K562 (cell line): ENCODE measurements at regions not wholly inside any gene's neighbourhood (a gene's known extent, or its start where the extent isn't known, plus 50 kb on each side); places are given as distances from the start of the nearest gene placed in this dataset.

Source experiments
- ATAC-seq: fragments of 200-7000 bp; cut with Tn5 transposase; 3 replicates; pipeline ENCODE4 v1.9.1; 2020; ENCODE audit warnings: moderate library complexity
- BruUV-seq: library from RNA; stranded (reverse); fragments of 400-500 nt; replicated peaks from 2 replicates; lab custom pipeline; 2021; lab: Mats Ljungman, UMichigan
- CTCF ChIA-PET: fragments of 300-600 bp; formaldehyde crosslinking; extraction: SDS; loops from one replicate; lab custom pipeline; 2021; ENCODE audit warnings: low intra/inter-chr PET ratio; lab: Yijun Ruan, JAX
- POLR2A ChIA-PET: fragments of 300-600, 350-650 bp; sonication (Branson Sonifier 250); formaldehyde crosslinking; extraction: SDS; loops from one replicate; lab custom pipeline; 2021; ENCODE audit warnings: antibody characterized with exemption, inconsistent platforms; lab: Yijun Ruan, JAX
- DNase-seq, 4 experiments: peaks; one replicate each; pipeline versions ENCODE4 v3.0.0 to v3.0.0-alpha.2; 2011 to 2018; ENCODE audit warnings: low spot score in 3 of 4, mixed read lengths in 3 of 4; ENCODE audit errors: extremely low read depth in 1 of 4
- FAIRE-seq: peaks from 2 replicates; lab custom pipeline; 2011; peaks lifted over from hg19 to GRCh38; lab: Jason Lieb, UNC
- H2AFZ ChIP-seq: 2 replicates; pipeline ENCODE4 v1.6.0; 2011; ENCODE audit warnings: low read depth, low read length, control low read depth, inconsistent platforms
- H3K27ac ChIP-seq: fragments of 200-600 bp; 3 replicates; pipeline ENCODE4 v1.8.0; 2011; ENCODE audit warnings: low read depth, mild to moderate bottlenecking, control low read depth, inconsistent platforms, low read length, moderate library complexity, mixed read lengths; ENCODE audit errors: extremely low read depth
- H3K27me3 ChIP-seq, 2 experiments: fragments of 300-600 bp in 1 of 2; 2 replicates in 1 of 2; 3 replicates in 1 of 2; pipeline versions ENCODE4 v1.6.0 to v1.8.0; 2011; ENCODE audit warnings: inconsistent platforms in 2 of 2, low read length in 2 of 2, mild to moderate bottlenecking in 1 of 2, mixed read lengths in 1 of 2, moderate library complexity in 1 of 2; ENCODE audit not compliant: control insufficient read depth in 2 of 2, insufficient read depth in 2 of 2
- H3K36me3 ChIP-seq: fragments of 300-600 bp; 3 replicates; pipeline ENCODE4 v1.8.0; 2011; ENCODE audit warnings: mild to moderate bottlenecking, low read length, inconsistent platforms; ENCODE audit not compliant: control insufficient read depth, insufficient read depth
- H3K4me1 ChIP-seq, 2 experiments: fragments of 200-600 bp in 1 of 2; replicated peaks in 1 of 2; 2 replicates in 1 of 2; 3 replicates in 1 of 2; pipeline versions ENCODE4 v1.5.1 to v1.8.0; 2011; ENCODE audit warnings: inconsistent platforms in 2 of 2, low read length in 2 of 2, mild to moderate bottlenecking in 1 of 2, mixed read lengths in 1 of 2, moderate library complexity in 1 of 2; ENCODE audit not compliant: control insufficient read depth in 2 of 2, insufficient read depth in 2 of 2
- H3K4me2 ChIP-seq: 2 replicates; pipeline ENCODE4 v1.6.1; 2011; ENCODE audit warnings: low read length, control low read depth, inconsistent platforms, mixed read lengths; ENCODE audit not compliant: insufficient read depth
- H3K4me3 ChIP-seq: fragments of 200-600 bp; sonication (generic), shearing (Covaris generic); 2 replicates; pipeline ENCODE4 v1.5.1; 2016; ENCODE audit warnings: control low read depth, inconsistent platforms
- H3K79me2 ChIP-seq: fragments of 200-600 bp; 3 replicates; pipeline ENCODE4 v1.8.0; 2011; ENCODE audit warnings: low read length, inconsistent platforms; ENCODE audit not compliant: control insufficient read depth, insufficient read depth
- H3K9ac ChIP-seq, 2 experiments: 2 replicates each; pipeline versions ENCODE4 v1.6.0 to v1.6.1; 2011; ENCODE audit warnings: low read depth in 2 of 2, low read length in 2 of 2, control low read depth in 1 of 2, inconsistent platforms in 1 of 2, mild to moderate bottlenecking in 1 of 2, mixed read lengths in 1 of 2; ENCODE audit not compliant: insufficient read depth in 1 of 2
- H3K9me1 ChIP-seq: one replicate; pipeline ENCODE4 v1.6.0; 2011; ENCODE audit warnings: inconsistent platforms, mild to moderate bottlenecking, low read length, moderate library complexity; ENCODE audit not compliant: control insufficient read depth, insufficient read depth
- H3K9me3 ChIP-seq: replicated peaks from 2 replicates; pipeline ENCODE4 v1.5.1; 2011; ENCODE audit warnings: low read depth, low read length, inconsistent platforms; ENCODE audit not compliant: control insufficient read depth, insufficient read depth
- H4K20me1 ChIP-seq: replicated peaks from 2 replicates; pipeline ENCODE4 v1.6.1; 2011; ENCODE audit warnings: low read length, inconsistent platforms, mixed read lengths; ENCODE audit not compliant: control insufficient read depth, insufficient read depth
- BCL6 ChIP-seq: fragments of 250-450 bp; sonication (Bioruptor Pico); IDR thresholded peaks from 2 replicates; pipeline ENCODE4 v1.4.0; 2020
- CREM ChIP-seq: IDR thresholded peaks from 2 replicates; pipeline ENCODE4 v1.6.1; 2014; ENCODE audit warnings: antibody characterized with exemption, low read depth
- FOXP1 ChIP-seq: sonication (generic); formaldehyde crosslinking; IDR thresholded peaks from 2 replicates; pipeline ENCODE4 v1.8.0; 2022; ENCODE audit warnings: mild to moderate bottlenecking, missing genetic modification reagents
- HDAC2 ChIP-seq: fragments of 450-650 bp; IDR thresholded peaks from 2 replicates; pipeline ENCODE4 v1.6.1; 2016; ENCODE audit warnings: mild to moderate bottlenecking
- HNRNPK ChIP-seq: fragments of 200-400 bp; formaldehyde crosslinking; IDR thresholded peaks from one replicate; pipeline ENCODE4 v1.6.1; 2018; ENCODE audit warnings: mild to moderate bottlenecking, low read depth, low read length; ENCODE audit not compliant: poor library complexity, severe bottlenecking
- KAT8 ChIP-seq: fragments of 450-650 bp; IDR thresholded peaks from 2 replicates; pipeline ENCODE4 v1.6.1; 2016; ENCODE audit warnings: low read depth, mild to moderate bottlenecking
- LEF1 ChIP-seq: fragments of 450-650 bp; IDR thresholded peaks from 2 replicates; pipeline ENCODE4 v1.6.1; 2016; ENCODE audit warnings: mild to moderate bottlenecking
- NCOA6 ChIP-seq: fragments of 450-650 bp; IDR thresholded peaks from 2 replicates; pipeline ENCODE4 v1.6.1; 2017; ENCODE audit warnings: mild to moderate bottlenecking
- NFXL1 ChIP-seq: fragments of 450-650 bp; formaldehyde crosslinking; IDR thresholded peaks from 2 replicates; pipeline ENCODE4 v1.4.0; 2021; ENCODE audit warnings: mild to moderate bottlenecking
- POLR3A ChIP-seq: IDR thresholded peaks from 2 replicates; pipeline ENCODE4 v1.6.1; 2011; ENCODE audit warnings: borderline replicate concordance, mild to moderate bottlenecking, moderate library complexity; ENCODE audit not compliant: insufficient read length, insufficient read depth; ENCODE audit errors: extremely low read depth
- SNRNP70 ChIP-seq: fragments of 200-400 bp; formaldehyde crosslinking; optimal IDR thresholded peaks from 2 replicates; pipeline ENCODE3; 2017; ENCODE audit warnings: low read depth, low read length
- ZNF589 ChIP-seq: fragments of 200-800 bp; sonication (Bioruptor generic); IDR thresholded peaks from 2 replicates; pipeline ENCODE4 v1.6.1; 2016; ENCODE audit warnings: low read depth, missing genetic modification characterization, missing compliant biosample characterization
- ZNF79 ChIP-seq: fragments of 250-450 bp; sonication (Bioruptor Pico); IDR thresholded peaks from 2 replicates; pipeline ENCODE4 v1.4.0; 2020; ENCODE audit warnings: low read depth, mild to moderate bottlenecking, moderate library complexity
- WGBS: fragments of 100-300 bp; shearing (Covaris generic); methylation state at CpG from one replicate; pipeline ENCODE4 v1.1.6; 2016; ENCODE audit warnings: low coverage, mixed read lengths; ENCODE audit not compliant: insufficient coverage; ENCODE audit errors: missing lambda C conversion rate; 5-methylcytosine and 5-hydroxymethylcytosine counted together
- in situ Hi-C: fragments of 300-500 bp; cut with MboI; formaldehyde crosslinking; loops from 4 replicates; pipeline ENCODE4 v1.15.0; 2018; ENCODE audit warnings: inconsistent platforms, mixed read lengths
- intact Hi-C: fragments of 100-400 bp; cut with micrococcal nuclease; formaldehyde crosslinking; loops from 2 replicates; pipeline ENCODE4 v1.14.2; 2022
- TF ChIP-seq, protein P1 (sequence below): fragments of 250-450 bp; sonication (Bioruptor Pico); IDR thresholded peaks from 2 replicates; pipeline ENCODE4 v1.8.0; 2022; ENCODE audit warnings: inconsistent platforms, mild to moderate bottlenecking, moderate library complexity, borderline replicate concordance
- TF ChIP-seq, protein P2 (sequence below): fragments of 200-400 bp; formaldehyde crosslinking; IDR thresholded peaks from 2 replicates; pipeline ENCODE4 v1.6.1; 2017; ENCODE audit warnings: mild to moderate bottlenecking, low read depth, low read length, moderate library complexity
- TF ChIP-seq, protein P3 (sequence below): fragments of 450-650 bp; conservative IDR thresholded peaks from 2 replicates; pipeline ENCODE4 v1.6.1; 2016; ENCODE audit warnings: missing genetic modification characterization, low read depth, mild to moderate bottlenecking, control low read depth, missing compliant biosample characterization

DNA sequence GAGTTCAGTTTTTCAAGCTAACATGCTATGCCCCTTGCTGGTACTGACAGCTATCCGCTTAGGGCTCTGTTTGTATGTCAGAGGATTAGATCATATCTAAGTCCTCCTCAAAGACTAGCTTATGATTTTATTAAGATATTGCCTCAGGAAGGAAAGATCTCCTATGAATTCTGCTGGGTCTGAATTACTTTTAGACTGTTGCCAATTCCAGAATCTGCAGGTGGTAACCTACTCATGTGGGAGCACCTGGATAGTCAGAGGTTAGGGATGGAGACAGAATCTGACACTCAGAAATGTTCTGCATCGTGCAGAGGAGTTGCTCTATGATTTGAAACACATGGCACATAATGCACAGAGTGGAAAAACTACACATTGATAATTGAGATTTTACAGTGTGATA, 843.4 kb downstream of the SLC6A15 start (continued):
- TF ChIP-seq ZNF589, result no peak

DNA sequence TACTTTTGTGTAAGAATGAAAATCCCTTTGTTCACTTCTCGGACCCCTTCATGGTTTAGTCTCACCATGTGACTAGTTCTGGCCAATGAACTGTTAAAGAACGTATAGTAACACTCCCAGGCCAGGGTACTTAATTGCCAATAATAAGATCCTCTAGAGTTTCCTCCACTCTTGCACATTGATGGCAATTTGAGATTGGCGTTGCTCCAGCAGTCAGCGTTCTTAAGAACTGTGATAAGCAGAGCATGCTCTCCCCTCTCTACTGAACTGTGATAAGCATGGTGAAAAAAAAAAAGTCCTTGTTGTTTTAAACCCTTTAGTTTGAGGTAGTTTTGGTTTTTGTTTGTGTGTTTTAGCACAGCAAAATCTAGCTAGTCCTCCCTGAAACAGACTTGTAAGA, 854.5 kb downstream of the SLC6A15 start:
- DNase-seq (no peak), FAIRE-seq (no peak), ATAC-seq (no peak)
- 2% methylated on average over 4 of the region's 4 CpGs for WGBS
- no peaks in the 10 kb centered on the region for H3K36me3 ChIP-seq
- H3K27ac ChIP-seq, result no peak overlapping the region
- no peaks in the 10 kb centered on the region for H3K4me1 ChIP-seq
- H3K79me2 ChIP-seq, result no peaks in the 10 kb centered on the region
- intact Hi-C loops (no loop called here), in situ Hi-C loops (no loop called here)
- CTCF ChIA-PET, result no interaction called here
- no peaks in the 10 kb centered on the region for H3K9me3 ChIP-seq
- no peak overlapping the region for H3K4me2 ChIP-seq
- no TSS peak for BruUV-seq
- H3K27me3 ChIP-seq, result no peaks in the 10 kb centered on the region
- H3K4me3 ChIP-seq, result no peak overlapping the region
- no peaks in the 10 kb centered on the region for H4K20me1 ChIP-seq
- H3K9me1 ChIP-seq, result no peaks in the 10 kb centered on the region
- no peak overlapping the region for H3K9ac ChIP-seq
- POLR2A ChIA-PET, result no interaction called here
- no peak overlapping the region for H2AFZ ChIP-seq
- TF ChIP-seq NCOA6 (no peak), KAT8 (no peak), POLR3A (no peak), FOXP1 (CRISPR knock-in tag) (no peak), CREM (no peak), LEF1 (no peak), HNRNPK (no peak), BCL6 (CRISPR knock-in tag) (no peak), ZNF79 (CRISPR knock-in tag) (no peak), NFXL1 (CRISPR knock-in tag) (no peak), HDAC2 (no peak), SNRNP70 (no peak)
- TF ChIP-seq, protein P1, sequence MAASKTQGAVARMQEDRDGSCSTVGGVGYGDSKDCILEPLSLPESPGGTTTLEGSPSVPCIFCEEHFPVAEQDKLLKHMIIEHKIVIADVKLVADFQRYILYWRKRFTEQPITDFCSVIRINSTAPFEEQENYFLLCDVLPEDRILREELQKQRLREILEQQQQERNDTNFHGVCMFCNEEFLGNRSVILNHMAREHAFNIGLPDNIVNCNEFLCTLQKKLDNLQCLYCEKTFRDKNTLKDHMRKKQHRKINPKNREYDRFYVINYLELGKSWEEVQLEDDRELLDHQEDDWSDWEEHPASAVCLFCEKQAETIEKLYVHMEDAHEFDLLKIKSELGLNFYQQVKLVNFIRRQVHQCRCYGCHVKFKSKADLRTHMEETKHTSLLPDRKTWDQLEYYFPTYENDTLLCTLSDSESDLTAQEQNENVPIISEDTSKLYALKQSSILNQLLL (CRISPR knock-in tag), result no peak
- TF ChIP-seq, protein P2, sequence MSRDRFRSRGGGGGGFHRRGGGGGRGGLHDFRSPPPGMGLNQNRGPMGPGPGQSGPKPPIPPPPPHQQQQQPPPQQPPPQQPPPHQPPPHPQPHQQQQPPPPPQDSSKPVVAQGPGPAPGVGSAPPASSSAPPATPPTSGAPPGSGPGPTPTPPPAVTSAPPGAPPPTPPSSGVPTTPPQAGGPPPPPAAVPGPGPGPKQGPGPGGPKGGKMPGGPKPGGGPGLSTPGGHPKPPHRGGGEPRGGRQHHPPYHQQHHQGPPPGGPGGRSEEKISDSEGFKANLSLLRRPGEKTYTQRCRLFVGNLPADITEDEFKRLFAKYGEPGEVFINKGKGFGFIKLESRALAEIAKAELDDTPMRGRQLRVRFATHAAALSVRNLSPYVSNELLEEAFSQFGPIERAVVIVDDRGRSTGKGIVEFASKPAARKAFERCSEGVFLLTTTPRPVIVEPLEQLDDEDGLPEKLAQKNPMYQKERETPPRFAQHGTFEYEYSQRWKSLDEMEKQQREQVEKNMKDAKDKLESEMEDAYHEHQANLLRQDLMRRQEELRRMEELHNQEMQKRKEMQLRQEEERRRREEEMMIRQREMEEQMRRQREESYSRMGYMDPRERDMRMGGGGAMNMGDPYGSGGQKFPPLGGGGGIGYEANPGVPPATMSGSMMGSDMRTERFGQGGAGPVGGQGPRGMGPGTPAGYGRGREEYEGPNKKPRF, result no peak
- TF ChIP-seq, protein P3, sequence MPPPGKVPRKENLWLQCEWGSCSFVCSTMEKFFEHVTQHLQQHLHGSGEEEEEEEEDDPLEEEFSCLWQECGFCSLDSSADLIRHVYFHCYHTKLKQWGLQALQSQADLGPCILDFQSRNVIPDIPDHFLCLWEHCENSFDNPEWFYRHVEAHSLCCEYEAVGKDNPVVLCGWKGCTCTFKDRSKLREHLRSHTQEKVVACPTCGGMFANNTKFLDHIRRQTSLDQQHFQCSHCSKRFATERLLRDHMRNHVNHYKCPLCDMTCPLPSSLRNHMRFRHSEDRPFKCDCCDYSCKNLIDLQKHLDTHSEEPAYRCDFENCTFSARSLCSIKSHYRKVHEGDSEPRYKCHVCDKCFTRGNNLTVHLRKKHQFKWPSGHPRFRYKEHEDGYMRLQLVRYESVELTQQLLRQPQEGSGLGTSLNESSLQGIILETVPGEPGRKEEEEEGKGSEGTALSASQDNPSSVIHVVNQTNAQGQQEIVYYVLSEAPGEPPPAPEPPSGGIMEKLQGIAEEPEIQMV (tag), result no peak
